Epidermal melanocyte (primary cell): ENCODE measurements at regions not wholly inside any gene's neighbourhood (a gene's known extent, or its start where the extent isn't known, plus 50 kb on each side); places are given as distances from the start of the nearest gene placed in this dataset.
"Not testable (repeated sequence)": the region's sequence is repeated elsewhere in the genome, so short reads cannot be mapped to it uniquely, and the experiment has no call there.

Source experiments
- DNase-seq: peaks from one replicate; pipeline ENCODE4 v3.0.0; 2011; ENCODE audit warnings: low spot score; ENCODE audit not compliant: insufficient read length

DNA sequence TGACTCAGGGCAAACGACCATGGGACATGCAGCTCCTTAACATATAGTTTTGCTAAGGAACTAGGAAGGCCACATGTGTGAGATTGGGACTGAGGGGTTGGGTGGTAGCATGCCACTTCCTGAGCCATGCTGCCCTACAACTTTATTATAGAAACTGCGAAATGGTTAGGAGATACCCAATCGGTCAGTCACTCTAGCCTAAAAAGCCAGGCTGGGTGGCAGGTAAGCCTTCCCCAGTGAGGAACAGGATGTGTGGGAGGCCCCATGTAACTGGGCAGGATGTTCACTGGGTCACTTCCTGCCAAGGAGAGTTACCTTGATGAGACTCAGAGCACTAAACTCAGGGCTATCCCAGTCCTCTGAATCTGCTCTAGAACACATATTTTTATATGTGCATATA, 123.5 kb downstream of the MAP3K7 start:
- no peak for DNase-seq

- no peak for DNase-seq
Measured at GRCh38 chr6:90462102-90462501, 124.8 kb downstream of the MAP3K7 start.

GRCh38 chr6:90461383-90461782, 125.5 kb downstream of the MAP3K7 start:
- no peak for DNase-seq

DNA sequence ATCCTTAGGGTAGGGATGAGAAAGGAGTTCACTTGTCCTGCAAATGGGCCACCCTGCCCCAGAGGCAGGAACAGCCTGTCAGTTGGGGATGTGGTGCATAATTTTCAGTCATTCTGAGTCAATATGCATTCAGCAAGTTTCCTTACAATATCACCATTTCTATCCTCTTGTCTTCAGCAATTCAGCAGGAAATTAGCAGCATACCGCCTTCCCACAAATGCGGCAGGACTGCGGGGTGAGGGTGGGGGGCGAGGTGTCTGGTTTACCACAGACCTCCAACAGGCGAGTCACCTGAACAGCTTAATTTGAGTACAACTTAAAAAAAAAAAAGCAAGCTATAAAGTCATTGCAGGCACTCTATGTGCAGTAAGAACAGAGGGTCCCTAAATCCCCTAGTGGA, 126.8 kb downstream of the MAP3K7 start:
- no peak for DNase-seq

- no peak for DNase-seq
Measured at GRCh38 chr6:90459225-90459758, 127.6 kb downstream of the MAP3K7 start.

- no peak for DNase-seq
Measured at GRCh38 chr6:90458353-90459224, 128.3 kb downstream of the MAP3K7 start.

DNA sequence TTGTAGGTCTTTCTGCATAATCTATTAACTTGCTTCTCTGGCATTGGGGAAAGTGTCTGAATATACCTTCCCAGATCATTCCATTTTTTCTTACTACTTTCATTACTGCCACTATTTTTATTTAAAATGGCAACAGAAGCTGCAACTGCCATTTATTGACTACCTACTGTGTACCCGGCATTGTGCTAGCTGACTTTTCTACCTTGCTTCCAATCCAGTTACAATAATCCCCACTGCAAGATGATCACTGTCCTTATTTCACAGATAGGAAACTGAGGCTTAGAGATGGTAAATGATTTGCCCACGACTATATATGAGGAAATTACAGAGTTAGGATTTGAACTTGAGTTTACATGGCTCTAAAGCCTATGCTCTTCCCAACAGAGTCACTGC, 129.0 kb downstream of the MAP3K7 start:
- no peak for DNase-seq

- not testable (repeated sequence) for DNase-seq
Measured at GRCh38 chr6:90456997-90457866, 129.6 kb downstream of the MAP3K7 start.

- no peak for DNase-seq
Measured at GRCh38 chr6:90456001-90456400, 130.9 kb downstream of the MAP3K7 start.

- no peak for DNase-seq
Measured at GRCh38 chr6:90454836-90455427, 131.9 kb downstream of the MAP3K7 start.

GRCh38 chr6:90450268-90450953, 136.5 kb downstream of the MAP3K7 start:
- DNase-seq = no peak

DNA sequence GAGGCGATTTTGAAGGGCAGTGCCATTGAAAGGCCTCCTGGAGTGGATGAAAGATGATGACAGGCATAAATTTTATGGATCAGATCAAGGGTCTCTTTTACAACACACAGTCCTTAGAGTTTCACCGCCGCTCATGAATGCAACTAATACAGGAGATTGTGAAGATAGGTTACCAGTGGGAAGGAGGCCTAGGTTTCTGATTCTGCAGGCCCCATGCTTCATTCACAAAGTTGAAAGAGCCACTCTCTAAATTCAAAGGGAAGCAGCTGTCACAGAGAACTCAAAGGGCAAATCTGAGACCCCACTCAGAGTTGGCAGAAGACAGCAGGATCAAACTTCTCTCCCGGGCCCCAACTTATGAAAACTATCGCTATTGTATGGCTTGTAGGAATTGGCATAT, 137.6 kb downstream of the MAP3K7 start:
- DNase-seq = no peak

GRCh38 chr6:90448836-90449235, 138.0 kb downstream of the MAP3K7 start:
- DNase-seq = no peak

DNA sequence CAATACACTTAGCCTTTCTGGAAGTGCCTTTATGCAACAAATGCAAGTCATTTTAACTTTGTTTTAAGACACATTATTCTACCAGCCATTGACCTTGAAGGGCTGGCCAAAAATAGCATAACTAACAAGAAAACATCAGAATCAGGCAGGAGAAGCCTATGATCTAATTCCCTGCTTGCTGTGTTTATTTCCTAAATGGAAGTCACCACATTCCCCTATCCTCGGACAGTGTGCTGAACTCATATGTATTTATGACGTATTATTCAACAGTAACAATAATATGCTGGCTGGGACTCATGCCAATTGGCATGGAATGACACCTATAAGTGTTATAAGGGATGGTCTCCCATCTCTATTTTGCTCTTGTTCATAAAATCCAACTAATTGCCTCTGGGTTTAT, 140.7 kb downstream of the MAP3K7 start:
- DNase-seq = no peak

GRCh38 chr6:90445533-90446108, 141.3 kb downstream of the MAP3K7 start:
- no peak for DNase-seq

DNA sequence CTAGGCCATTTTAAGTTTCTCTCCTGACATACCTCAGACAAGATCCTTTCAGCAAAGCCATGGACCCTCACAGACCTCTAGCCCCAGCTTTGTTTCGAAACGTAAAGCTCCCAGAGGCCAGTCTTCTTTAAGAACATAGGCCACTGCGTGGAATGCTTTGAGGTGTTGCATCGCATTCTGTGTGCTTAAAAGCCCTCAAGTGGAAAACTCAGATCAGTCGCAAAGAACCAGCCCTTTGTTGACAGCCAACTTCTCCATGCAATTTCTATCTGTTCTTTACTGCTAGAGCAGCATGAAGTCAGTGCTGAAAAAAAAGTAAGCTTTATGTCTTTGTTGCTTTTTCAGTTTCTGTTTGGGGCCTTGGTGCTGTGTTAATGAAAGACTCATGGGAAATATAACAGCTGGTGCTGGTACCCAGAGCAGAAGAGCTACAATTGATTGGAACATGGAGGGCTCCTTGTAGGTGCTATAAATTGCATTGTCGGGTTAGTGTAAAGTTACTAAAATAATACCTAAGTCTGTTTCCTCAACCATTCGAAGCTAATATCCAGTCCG, 142.6 kb downstream of the MAP3K7 start:
- DNase-seq = peak; percentile 25

- DNase-seq = no peak
Measured at GRCh38 chr6:90442366-90442765, 144.5 kb downstream of the MAP3K7 start.

DNA sequence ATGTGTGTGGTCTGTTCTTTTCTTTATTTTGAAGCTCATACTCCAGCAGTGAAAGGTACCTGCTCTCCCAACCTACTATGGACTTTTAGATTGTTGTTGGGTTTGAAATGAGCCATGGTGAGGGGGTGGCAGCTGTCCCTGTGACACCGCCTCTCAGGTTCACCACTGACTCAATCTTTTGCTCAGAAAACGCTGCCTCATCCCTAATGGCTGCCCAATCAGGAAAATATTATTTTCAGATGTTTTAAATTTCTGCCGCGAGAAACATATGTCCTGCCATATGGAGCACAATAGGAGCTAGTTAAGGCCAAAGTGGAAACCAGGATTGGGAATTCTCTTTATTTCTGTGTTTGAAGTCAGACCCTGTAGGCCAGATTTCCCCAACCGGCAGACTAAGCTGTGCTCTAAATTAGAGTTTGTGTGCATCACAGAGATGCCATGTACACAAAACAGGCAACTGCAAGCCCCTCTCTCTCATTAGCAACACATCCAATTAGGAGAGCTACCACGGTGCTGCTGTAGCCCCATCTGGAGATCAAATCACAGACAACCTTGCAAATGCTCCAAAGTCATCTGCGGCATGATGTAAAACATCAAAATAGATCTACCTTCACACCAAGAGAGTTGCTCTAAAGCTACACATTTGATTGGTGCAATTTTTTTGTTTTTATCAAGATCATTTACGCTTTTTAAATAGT, 144.1 kb upstream of the BACH2 start:
- DNase-seq = no peak

- DNase-seq = no peak
Measured at GRCh38 chr6:90439586-90439985, 142.9 kb upstream of the BACH2 start.

DNA sequence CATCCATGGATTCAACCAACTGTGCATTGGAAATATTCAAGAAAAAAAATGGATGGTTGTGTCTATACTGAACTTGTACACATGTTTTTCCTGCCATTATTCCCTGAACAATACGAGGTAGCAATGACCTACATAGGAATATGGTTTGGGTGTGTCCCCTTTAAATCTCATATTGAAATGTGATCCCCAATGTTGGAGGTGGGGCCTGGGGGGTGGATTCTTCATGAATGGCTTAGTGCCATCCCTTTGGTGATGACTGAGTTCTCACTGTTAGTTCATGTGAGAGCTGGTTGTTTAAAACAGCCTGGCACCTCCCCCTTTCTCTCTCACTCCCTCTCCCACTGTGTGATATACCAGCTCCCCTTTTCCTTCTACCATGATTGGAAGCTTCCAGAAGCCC, 139.8 kb upstream of the BACH2 start:
- DNase-seq = no peak
